GM23338 (cell line): ENCODE measurements at regions not wholly inside any gene's neighbourhood (a gene's known extent, or its start where the extent isn't known, plus 50 kb on each side); places are given as distances from the start of the nearest gene placed in this dataset.

Experiments
- ATAC-seq: fragments of 200-7000 bp; cut with Tn5 transposase; 3 replicates; pipeline ENCODE4 v1.9.1; 2020
- DNase-seq: peaks from one replicate; pipeline ENCODE4 v3.0.0-alpha.2; 2015; ENCODE audit warnings: low spot score
- H2AFZ ChIP-seq: fragments of 200-600 bp; sonication (generic); 2 replicates; pipeline ENCODE4 v1.8.0; 2016; ENCODE audit warnings: antibody characterized with exemption, mild to moderate bottlenecking, moderate library complexity
- H3F3A ChIP-seq: fragments of 200-600 bp; sonication (generic); replicated peaks from 2 replicates; pipeline ENCODE4 v1.8.0; 2017; ENCODE audit warnings: antibody characterized with exemption, mixed run types, low read depth
- H3K27ac ChIP-seq: fragments of 200-600 bp; sonication (generic); 2 replicates; pipeline ENCODE4 v1.6.1; 2016; ENCODE audit warnings: low read depth
- H3K27me3 ChIP-seq: fragments of 200-600 bp; sonication (generic); 2 replicates; pipeline ENCODE4 v1.8.0; 2016; ENCODE audit warnings: mild to moderate bottlenecking, mixed run types, moderate library complexity; ENCODE audit not compliant: insufficient read depth
- H3K36me3 ChIP-seq: fragments of 200-600 bp; sonication (generic); 2 replicates; pipeline ENCODE4 v1.8.0; 2016; ENCODE audit warnings: mild to moderate bottlenecking; ENCODE audit not compliant: insufficient read depth
- H3K4me1 ChIP-seq: fragments of 200-600 bp; sonication (generic); 2 replicates; pipeline ENCODE4 v1.8.0; 2016; ENCODE audit warnings: mild to moderate bottlenecking, moderate library complexity; ENCODE audit not compliant: insufficient read depth
- H3K4me2 ChIP-seq: fragments of 200-600 bp; sonication (generic); 2 replicates; pipeline ENCODE4 v1.7.1; 2017; ENCODE audit warnings: mixed run types
- H3K4me3 ChIP-seq: fragments of 200-600 bp; sonication (generic); 2 replicates; pipeline ENCODE4 v1.6.1; 2016; ENCODE audit warnings: mixed run types
- H3K79me2 ChIP-seq: fragments of 200-600 bp; sonication (generic); replicated peaks from 2 replicates; pipeline ENCODE4 v1.8.0; 2017; ENCODE audit warnings: mild to moderate bottlenecking; ENCODE audit not compliant: insufficient read depth
- H3K9me2 ChIP-seq: fragments of 200-600 bp; sonication (generic); 2 replicates; pipeline ENCODE4 v1.8.0; 2017; ENCODE audit not compliant: insufficient read depth
- H4K20me1 ChIP-seq: fragments of 200-600 bp; sonication (generic); replicated peaks from 2 replicates; pipeline ENCODE4 v1.8.0; 2017; ENCODE audit warnings: mild to moderate bottlenecking; ENCODE audit not compliant: insufficient read depth
- H3K27ac Mint-ChIP-seq: 2 replicates; pipeline ENCODE4 v1.8.0; 2020; ENCODE audit warnings: inconsistent platforms, mild to moderate bottlenecking, moderate library complexity, mixed read lengths
- H3K27me3 Mint-ChIP-seq: 3 replicates; pipeline ENCODE4 v1.8.0; 2022; ENCODE audit warnings: low read depth, mild to moderate bottlenecking, moderate library complexity, mixed read lengths, inconsistent platforms; ENCODE audit not compliant: insufficient read depth, poor library complexity
- H3K36me3 Mint-ChIP-seq: 3 replicates; pipeline ENCODE4 v1.8.0; 2021; ENCODE audit warnings: low read depth, mild to moderate bottlenecking, inconsistent platforms, moderate library complexity, mixed read lengths
- H3K4me1 Mint-ChIP-seq: 3 replicates; pipeline ENCODE4 v1.8.0; 2020; ENCODE audit warnings: mild to moderate bottlenecking, inconsistent platforms, mixed read lengths
- H3K4me3 Mint-ChIP-seq: 3 replicates; pipeline ENCODE4 v1.8.0; 2021; ENCODE audit warnings: moderate library complexity, mild to moderate bottlenecking, inconsistent platforms, mixed read lengths
- H3K9me3 Mint-ChIP-seq: 3 replicates; pipeline ENCODE4 v1.8.0; 2020; ENCODE audit warnings: moderate library complexity, mild to moderate bottlenecking, inconsistent platforms, mixed read lengths
- CREB1 ChIP-seq: fragments of 250-450 bp; sonication (Bioruptor Pico); IDR thresholded peaks from 2 replicates; pipeline ENCODE4 v1.5.0; 2020; ENCODE audit warnings: low read depth, mild to moderate bottlenecking, moderate library complexity
- CTCF ChIP-seq, 2 experiments: fragments of 200-600 bp in 1 of 2; sonication (generic) in 1 of 2; conservative IDR thresholded peaks; 2 replicates each; pipeline versions ENCODE4 v1.5.1 to v1.6.1; 2016 to 2017; ENCODE audit warnings: antibody characterized with exemption in 2 of 2, low read depth in 2 of 2, mild to moderate bottlenecking in 2 of 2, moderate library complexity in 1 of 2
- ETS1 ChIP-seq: IDR thresholded peaks from 2 replicates; pipeline ENCODE4 v1.6.1; 2016; ENCODE audit warnings: antibody characterized with exemption
- EZH2 ChIP-seq: fragments of 200-600 bp; sonication (generic); IDR thresholded peaks from one replicate; pipeline ENCODE4 v1.8.0; 2017; ENCODE audit warnings: antibody characterized with exemption, mild to moderate bottlenecking, low read depth; ENCODE audit not compliant: unreplicated experiment
- EZH2phosphoT487 ChIP-seq: fragments of 200-600 bp; sonication (generic); IDR thresholded peaks from one replicate; pipeline ENCODE4 v1.8.1; 2018; ENCODE audit warnings: antibody characterized with exemption; ENCODE audit not compliant: unreplicated experiment
- JUNB ChIP-seq: IDR thresholded peaks from one replicate; pipeline ENCODE4 v1.6.1; 2016; ENCODE audit warnings: antibody characterized with exemption; ENCODE audit not compliant: unreplicated experiment
- NANOG ChIP-seq: IDR thresholded peaks from 2 replicates; pipeline ENCODE4 v1.6.1; 2016; ENCODE audit warnings: antibody characterized with exemption, borderline replicate concordance
- POLR2AphosphoS5 ChIP-seq: IDR thresholded peaks from 2 replicates; pipeline ENCODE4 v1.6.1; 2016; ENCODE audit warnings: antibody characterized with exemption, low read depth
- REST ChIP-seq: IDR thresholded peaks from one replicate; pipeline ENCODE4 v1.6.1; 2018; ENCODE audit warnings: antibody characterized with exemption; ENCODE audit not compliant: unreplicated experiment
- STAT1 ChIP-seq: IDR thresholded peaks from one replicate; pipeline ENCODE4 v1.6.1; 2016; ENCODE audit warnings: antibody characterized with exemption; ENCODE audit not compliant: unreplicated experiment
- ZNF114 ChIP-seq: fragments of 250-450 bp; sonication (Bioruptor Pico); IDR thresholded peaks from 2 replicates; pipeline ENCODE4 v1.5.0; 2020; ENCODE audit warnings: mild to moderate bottlenecking, moderate library complexity
- ZNF331 ChIP-seq: fragments of 250-450 bp; sonication (Bioruptor Pico); IDR thresholded peaks from 2 replicates; pipeline ENCODE4 v1.5.0; 2020; ENCODE audit warnings: low read depth, mild to moderate bottlenecking, moderate library complexity
- ZNF462 ChIP-seq: fragments of 250-450 bp; sonication (Bioruptor Pico); IDR thresholded peaks from 2 replicates; pipeline ENCODE4 v1.5.0; 2020; ENCODE audit warnings: mild to moderate bottlenecking, moderate library complexity

- H3K27ac Mint-ChIP-seq, result no peak overlapping the region
- no peak overlapping the region for H3K4me2 ChIP-seq
- no peak overlapping the region for H3K27ac ChIP-seq
Observed at GRCh38 chr3:177590826-177591225, 393.5 kb upstream of the TBL1XR1 start.

More at GRCh38 chr3:177590826-177591225, 393.5 kb upstream of the TBL1XR1 start:
- H3K36me3 Mint-ChIP-seq, result peaks cover 7% of the 10 kb centered on the region
- peaks cover 5% of the 10 kb centered on the region for H3K9me3 Mint-ChIP-seq
- H3K27me3 ChIP-seq, result no peaks in the 10 kb centered on the region
- peaks cover 18% of the 10 kb centered on the region for H3K4me1 Mint-ChIP-seq
- TF ChIP-seq JUNB (no peak), ZNF114 (CRISPR knock-in tag) (no peak), ZNF331 (CRISPR knock-in tag) (no peak), ETS1 (no peak), NANOG (no peak), EZH2phosphoT487 (no peak), ZNF462 (CRISPR knock-in tag) (no peak), POLR2AphosphoS5 (no peak), CREB1 (CRISPR knock-in tag) (no peak), EZH2 (no peak), STAT1 (no peak), REST (no peak), CTCF (conservative IDR thresholded peaks at IDR 0.05; ENCODE audit: low read depth in 2 of 2) (no peak)
- no peak overlapping the region for H3K4me3 Mint-ChIP-seq
- no peak overlapping the region for H3K4me3 ChIP-seq
- H3F3A ChIP-seq, result no peaks in the 10 kb centered on the region
- H4K20me1 ChIP-seq, result no peaks in the 10 kb centered on the region
- H3K79me2 ChIP-seq, result no peaks in the 10 kb centered on the region
- H2AFZ ChIP-seq, result no peak overlapping the region
- peaks cover 2% of the 10 kb centered on the region for H3K27me3 Mint-ChIP-seq
- no peaks in the 10 kb centered on the region for H3K36me3 ChIP-seq
- DNase-seq (no peak), ATAC-seq (no peak)
- H3K9me2 ChIP-seq, result no peaks in the 10 kb centered on the region
- peaks cover 12% of the 10 kb centered on the region for H3K4me1 ChIP-seq
